HCT116 (cell line): ENCODE measurements at regions not wholly inside any gene's neighbourhood (a gene's known extent, or its start where the extent isn't known, plus 50 kb on each side); places are given as distances from the start of the nearest gene placed in this dataset.

Experiments
- ATAC-seq: fragments of 200-7000 bp; cut with Tn5 transposase; 2 replicates; pipeline ENCODE4 v1.9.1; 2020; ENCODE audit warnings: mild to moderate bottlenecking, moderate library complexity
- BruUV-seq: library from RNA; stranded (reverse); fragments of 400-500 nt; replicated peaks from 2 replicates; lab custom pipeline; 2021; lab: Mats Ljungman, UMichigan
- CTCF ChIA-PET: fragments of 300-600 bp; sonication (Branson Sonifier 250); formaldehyde crosslinking; loops from one replicate; lab custom pipeline; 2021; ENCODE audit warnings: antibody characterized with exemption; lab: Charles Lee
- POLR2A ChIA-PET: fragments of 300-600, 350-600 bp; sonication (Branson Sonifier 250); formaldehyde crosslinking; loops from one replicate; lab custom pipeline; 2021; ENCODE audit warnings: antibody characterized with exemption; lab: Charles Lee
- RAD21 ChIA-PET, 2 experiments: fragments of 300-600 bp; sonication (Branson Sonifier 250); formaldehyde crosslinking; loops; one replicate each; lab custom pipeline; 2023; ENCODE audit warnings: low total read pairs in 2 of 2; ENCODE audit not compliant: uncharacterized antibody in 2 of 2, unreplicated experiment in 2 of 2, low non-redundant PET in 1 of 2; lab: Charles Lee
- DNase-seq: peaks from one replicate; pipeline ENCODE4 v3.0.0-alpha.2; 2010; ENCODE audit warnings: low read depth, low spot score
- H2AFZ ChIP-seq: fragments of 200-600 bp; shearing (Covaris generic), sonication (generic); 2 replicates; pipeline ENCODE4 v1.6.1; 2017; ENCODE audit warnings: low read depth, mixed run types, mixed read lengths, antibody characterized with exemption, low read length; ENCODE audit not compliant: poor library complexity, severe bottlenecking
- H3K27ac ChIP-seq: 2 replicates; pipeline ENCODE4 v1.5.1; 2012; ENCODE audit warnings: low read depth, low read length
- H3K27me3 ChIP-seq: fragments of 200-600 bp; sonication (generic); 2 replicates; pipeline ENCODE4 v1.6.1; 2016; ENCODE audit warnings: mixed run types, low read length, mixed read lengths; ENCODE audit not compliant: insufficient read depth
- H3K36me3 ChIP-seq, 2 experiments: fragments of 200-500 bp in 1 of 2; fragments of 200-600 bp in 1 of 2; sonication (Bioruptor generic) in 1 of 2; sonication (generic) in 1 of 2; 2 replicates each; pipeline versions ENCODE4 v1.5.1 to v1.6.1; 2014 to 2016; ENCODE audit warnings: low read length in 2 of 2, inconsistent platforms in 1 of 2, mixed read lengths in 1 of 2, mixed run types in 1 of 2; ENCODE audit not compliant: insufficient read depth in 2 of 2, control insufficient read depth in 1 of 2
- H3K4me1 ChIP-seq, 2 experiments: fragments of 200-600 bp in 1 of 2; sonication (generic) in 1 of 2; 2 replicates each; pipeline versions ENCODE4 v1.5.1 to v1.6.1; 2012 to 2017; ENCODE audit warnings: low read length in 2 of 2, inconsistent platforms in 1 of 2, mild to moderate bottlenecking in 1 of 2, mixed read lengths in 1 of 2, mixed run types in 1 of 2, moderate library complexity in 1 of 2; ENCODE audit not compliant: insufficient read depth in 2 of 2, control insufficient read depth in 1 of 2
- H3K4me2 ChIP-seq: fragments of 200-600 bp; sonication (generic); 2 replicates; pipeline ENCODE4 v1.6.1; 2017; ENCODE audit warnings: mixed run types, low read length, mixed read lengths
- H3K4me3 ChIP-seq, 2 experiments: fragments of 200-600 bp in 1 of 2; sonication (generic) in 1 of 2; replicated peaks in 1 of 2; 2 replicates each; pipeline ENCODE4 v1.5.1; 2011 to 2016; ENCODE audit warnings: low read length in 2 of 2, control low read depth in 1 of 2, low read depth in 1 of 2, mild to moderate bottlenecking in 1 of 2, mixed read lengths in 1 of 2, mixed run types in 1 of 2
- H3K79me2 ChIP-seq: fragments of 200-600 bp; sonication (generic); 2 replicates; pipeline ENCODE4 v1.6.1; 2017; ENCODE audit warnings: mild to moderate bottlenecking, mixed run types, low read length, moderate library complexity, mixed read lengths; ENCODE audit not compliant: insufficient read depth
- H3K9ac ChIP-seq: fragments of 200-600 bp; sonication (generic); 2 replicates; pipeline ENCODE4 v1.6.1; 2016; ENCODE audit warnings: low read length, mixed read lengths
- H3K9me2 ChIP-seq: fragments of 200-600 bp; sonication (generic), shearing (Covaris generic); 2 replicates; pipeline ENCODE4 v1.6.1; 2017; ENCODE audit warnings: mixed run types, mild to moderate bottlenecking, moderate library complexity; ENCODE audit not compliant: insufficient read depth
- H3K9me3 ChIP-seq, 2 experiments: fragments of 200-500 bp in 1 of 2; fragments of 200-600 bp in 1 of 2; sonication (Bioruptor generic) in 1 of 2; sonication (generic) in 1 of 2; 2 replicates each; pipeline ENCODE4 v1.6.1; 2014 to 2017; ENCODE audit warnings: low read length in 2 of 2, mixed read lengths in 2 of 2, inconsistent platforms in 1 of 2, low read depth in 1 of 2, mild to moderate bottlenecking in 1 of 2, mixed run types in 1 of 2, moderate library complexity in 1 of 2; ENCODE audit not compliant: control insufficient read depth in 1 of 2, insufficient read depth in 1 of 2
- H4K20me1 ChIP-seq: fragments of 200-600 bp; sonication (generic), shearing (Covaris generic); 2 replicates; pipeline ENCODE4 v1.6.1; 2017; ENCODE audit warnings: mixed run types, mild to moderate bottlenecking, moderate library complexity; ENCODE audit not compliant: insufficient read depth
- CEBPB ChIP-seq: IDR thresholded peaks from 2 replicates; pipeline ENCODE4 v1.6.1; 2012; ENCODE audit warnings: low read depth
- EZH2 ChIP-seq: fragments of 200-600 bp; sonication (generic); IDR thresholded peaks from 2 replicates; pipeline ENCODE4 v1.6.1; 2017; ENCODE audit warnings: antibody characterized with exemption, mixed run types
- EZH2phosphoT487 ChIP-seq: fragments of 200-600 bp; IDR thresholded peaks from 2 replicates; pipeline ENCODE4 v1.6.1; 2018; ENCODE audit warnings: antibody characterized with exemption, borderline replicate concordance
- RAD21 ChIP-seq: IDR thresholded peaks from 2 replicates; pipeline ENCODE4 v1.6.1; 2012; ENCODE audit warnings: low read depth, mild to moderate bottlenecking
- SP1 ChIP-seq: IDR thresholded peaks from 2 replicates; pipeline ENCODE4 v1.6.1; 2012; ENCODE audit warnings: low read depth
- SRF ChIP-seq: IDR thresholded peaks from 2 replicates; pipeline ENCODE4 v1.6.1; 2012; ENCODE audit warnings: low read depth
- ZFX ChIP-seq: fragments of 450-650 bp; IDR thresholded peaks from 2 replicates; pipeline ENCODE4 v1.6.1; 2017
- intact Hi-C: fragments of 100-400 bp; cut with micrococcal nuclease; formaldehyde crosslinking; loops from 2 replicates; pipeline ENCODE4 v1.10.0; 2022
- TF ChIP-seq, protein P1 (sequence below): IDR thresholded peaks from 2 replicates; pipeline ENCODE4 v1.6.1; 2012; ENCODE audit warnings: low read depth
- TF ChIP-seq, protein P2 (sequence below): IDR thresholded peaks from 2 replicates; pipeline ENCODE4 v1.6.1; 2011; ENCODE audit warnings: mild to moderate bottlenecking, low read length, moderate library complexity; ENCODE audit not compliant: insufficient replicate concordance; ENCODE audit errors: extremely low read depth
- TF ChIP-seq, protein P3 (sequence below): IDR thresholded peaks from 2 replicates; pipeline ENCODE4 v1.6.1; 2012

DNA sequence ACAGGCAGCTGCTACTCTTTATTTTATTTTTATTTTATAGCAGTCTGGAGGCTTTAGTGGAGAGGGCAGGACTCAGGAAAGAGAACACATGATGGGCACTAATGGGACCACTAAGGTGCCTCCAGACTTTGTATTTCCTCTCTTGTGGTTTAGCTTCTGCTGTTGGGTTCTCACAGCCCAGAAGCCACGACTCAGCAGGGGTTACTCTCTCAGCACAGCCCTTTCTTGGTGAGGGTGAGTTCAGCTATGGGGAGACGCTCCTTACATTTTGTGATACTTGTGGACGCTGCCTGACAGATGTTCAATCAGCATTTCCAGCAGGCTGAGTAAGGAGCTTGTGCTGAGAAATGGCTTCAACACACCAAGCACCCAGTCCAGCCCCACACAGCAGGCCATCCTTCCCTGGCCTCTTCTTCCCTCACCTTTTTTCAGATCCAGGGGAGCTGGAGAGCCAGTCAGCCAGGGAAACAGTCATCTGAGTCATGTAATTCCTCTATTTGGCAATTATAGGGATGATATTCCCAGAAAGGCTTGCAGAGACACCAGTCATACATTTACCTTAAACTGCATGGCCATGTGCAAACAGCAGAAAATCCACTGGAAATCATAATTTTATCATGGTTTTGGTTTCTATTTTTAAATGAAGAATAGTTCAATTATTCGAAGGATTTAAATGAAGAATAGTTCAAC is 53.2 kb upstream of the RAB3GAP2 start:
- Histone ChIP-seq H2AFZ (no peak overlapping the region), H3K79me2 (no peaks in the 10 kb centered on the region), H3K4me2 (no peak overlapping the region), H3K9ac (no peak overlapping the region), H3K27ac (no peak overlapping the region), H3K27me3 (no peaks in the 10 kb centered on the region), H3K4me1 (no peaks in the 10 kb centered on the region), H3K9me2 (no peaks in the 10 kb centered on the region), H3K9me3 (no peaks in the 10 kb centered on the region), H3K4me3 (no peak overlapping the region), H4K20me1 (no peaks in the 10 kb centered on the region), H3K36me3 (no peaks in the 10 kb centered on the region)
- DNase-seq: no peak
- intact Hi-C loops: no loop called here
- POLR2A ChIA-PET: no interaction called here
- TF ChIP-seq EZH2: no peak
- no peak for TF ChIP-seq RAD21
- TF ChIP-seq EZH2phosphoT487: no peak
- TF ChIP-seq SP1: no peak
- TF ChIP-seq, protein P1, sequence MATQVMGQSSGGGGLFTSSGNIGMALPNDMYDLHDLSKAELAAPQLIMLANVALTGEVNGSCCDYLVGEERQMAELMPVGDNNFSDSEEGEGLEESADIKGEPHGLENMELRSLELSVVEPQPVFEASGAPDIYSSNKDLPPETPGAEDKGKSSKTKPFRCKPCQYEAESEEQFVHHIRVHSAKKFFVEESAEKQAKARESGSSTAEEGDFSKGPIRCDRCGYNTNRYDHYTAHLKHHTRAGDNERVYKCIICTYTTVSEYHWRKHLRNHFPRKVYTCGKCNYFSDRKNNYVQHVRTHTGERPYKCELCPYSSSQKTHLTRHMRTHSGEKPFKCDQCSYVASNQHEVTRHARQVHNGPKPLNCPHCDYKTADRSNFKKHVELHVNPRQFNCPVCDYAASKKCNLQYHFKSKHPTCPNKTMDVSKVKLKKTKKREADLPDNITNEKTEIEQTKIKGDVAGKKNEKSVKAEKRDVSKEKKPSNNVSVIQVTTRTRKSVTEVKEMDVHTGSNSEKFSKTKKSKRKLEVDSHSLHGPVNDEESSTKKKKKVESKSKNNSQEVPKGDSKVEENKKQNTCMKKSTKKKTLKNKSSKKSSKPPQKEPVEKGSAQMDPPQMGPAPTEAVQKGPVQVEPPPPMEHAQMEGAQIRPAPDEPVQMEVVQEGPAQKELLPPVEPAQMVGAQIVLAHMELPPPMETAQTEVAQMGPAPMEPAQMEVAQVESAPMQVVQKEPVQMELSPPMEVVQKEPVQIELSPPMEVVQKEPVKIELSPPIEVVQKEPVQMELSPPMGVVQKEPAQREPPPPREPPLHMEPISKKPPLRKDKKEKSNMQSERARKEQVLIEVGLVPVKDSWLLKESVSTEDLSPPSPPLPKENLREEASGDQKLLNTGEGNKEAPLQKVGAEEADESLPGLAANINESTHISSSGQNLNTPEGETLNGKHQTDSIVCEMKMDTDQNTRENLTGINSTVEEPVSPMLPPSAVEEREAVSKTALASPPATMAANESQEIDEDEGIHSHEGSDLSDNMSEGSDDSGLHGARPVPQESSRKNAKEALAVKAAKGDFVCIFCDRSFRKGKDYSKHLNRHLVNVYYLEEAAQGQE: no peak
- TF ChIP-seq, protein P2, sequence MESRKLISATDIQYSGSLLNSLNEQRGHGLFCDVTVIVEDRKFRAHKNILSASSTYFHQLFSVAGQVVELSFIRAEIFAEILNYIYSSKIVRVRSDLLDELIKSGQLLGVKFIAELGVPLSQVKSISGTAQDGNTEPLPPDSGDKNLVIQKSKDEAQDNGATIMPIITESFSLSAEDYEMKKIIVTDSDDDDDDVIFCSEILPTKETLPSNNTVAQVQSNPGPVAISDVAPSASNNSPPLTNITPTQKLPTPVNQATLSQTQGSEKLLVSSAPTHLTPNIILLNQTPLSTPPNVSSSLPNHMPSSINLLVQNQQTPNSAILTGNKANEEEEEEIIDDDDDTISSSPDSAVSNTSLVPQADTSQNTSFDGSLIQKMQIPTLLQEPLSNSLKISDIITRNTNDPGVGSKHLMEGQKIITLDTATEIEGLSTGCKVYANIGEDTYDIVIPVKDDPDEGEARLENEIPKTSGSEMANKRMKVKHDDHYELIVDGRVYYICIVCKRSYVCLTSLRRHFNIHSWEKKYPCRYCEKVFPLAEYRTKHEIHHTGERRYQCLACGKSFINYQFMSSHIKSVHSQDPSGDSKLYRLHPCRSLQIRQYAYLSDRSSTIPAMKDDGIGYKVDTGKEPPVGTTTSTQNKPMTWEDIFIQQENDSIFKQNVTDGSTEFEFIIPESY: no peak
- TF ChIP-seq CEBPB: no peak
- TF ChIP-seq, protein P3, sequence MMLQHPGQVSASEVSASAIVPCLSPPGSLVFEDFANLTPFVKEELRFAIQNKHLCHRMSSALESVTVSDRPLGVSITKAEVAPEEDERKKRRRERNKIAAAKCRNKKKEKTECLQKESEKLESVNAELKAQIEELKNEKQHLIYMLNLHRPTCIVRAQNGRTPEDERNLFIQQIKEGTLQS: no peak
- TF ChIP-seq SRF: no peak
- no peak for TF ChIP-seq ZFX
- CTCF ChIA-PET: no interaction called here
- ATAC-seq: no peak
- RAD21 ChIA-PET: no interaction called here
- BruUV-seq: no TSS peak
